ENCODE measurements at regions not wholly inside any gene's neighbourhood (a gene's known extent, or its start where the extent isn't known, plus 50 kb on each side); places are given as distances from the start of the nearest gene placed in this dataset.

- Histone ChIP-seq H3K9me3 (no peaks in the 10 kb centered on the region), H3K4me1 (peaks cover 3% of the 10 kb centered on the region; the same call in 1 of the 3 replicates), H3K27ac (no peak overlapping the region), H3K4me3 (no peak overlapping the region), H3K4me2 (no peak overlapping the region)
- WGBS (ENCODE audit: missing lambda C conversion rate), result 16% methylated on average over 2 of the region's 2 CpGs
- ATAC-seq (no peak), DNase-seq (ENCODE audit: low read depth in 1 of 2, low spot score in 1 of 2) (no peak), FAIRE-seq (no peak)
- ChIA-PET POLR2A (no interaction called here), CTCF (interaction anchor here (0.7 to 1.2 kb wide), 3 partner anchors 99 to 944 kb away, joined by 3 to 4 read pairs (median 4); no protein-coding TSS in a partner anchor)
- TF ChIP-seq ZNF302 (CRISPR knock-in tag; IDR thresholded peaks at IDR 0.05) (no peak), NFE2L2 (conservative IDR thresholded peaks at IDR 0.05; ENCODE audit: low read length) (no peak), TP53 (CRISPR knock-in tag; IDR thresholded peaks at IDR 0.05) (no peak), RFX5 (IDR thresholded peaks at IDR 0.05) (no peak), REST (IDR thresholded peaks at IDR 0.05) (no peak), EHF (CRISPR knock-in tag; IDR thresholded peaks at IDR 0.05) (no peak), ATOH8 (CRISPR knock-in tag; IDR thresholded peaks at IDR 0.05; ENCODE audit: low read depth) (no peak), KDM5A (IDR thresholded peaks at IDR 0.05) (no peak), ZFP36 (IDR thresholded peaks at IDR 0.05; ENCODE audit: borderline replicate concordance, partially characterized antibody) (no peak), ESRRA (IDR thresholded peaks at IDR 0.05; ENCODE audit: borderline replicate concordance, low read length) (no peak)
These were observed 477.9 kb upstream of the MIR17HG start for GRCh38 chr13:90869580-90869979.

- TF ChIP-seq JUNB (IDR thresholded peaks at IDR 0.05), result no peak
- no peak for TF ChIP-seq ZFP36 (IDR thresholded peaks at IDR 0.05; ENCODE audit: borderline replicate concordance, partially characterized antibody)
- TF ChIP-seq HEYL (CRISPR knock-in tag; IDR thresholded peaks at IDR 0.05), result no peak
- no peak for TF ChIP-seq HOXB13 (CRISPR knock-in tag; IDR thresholded peaks at IDR 0.05; ENCODE audit: low read depth)
- no peak for TF ChIP-seq HES2 (IDR thresholded peaks at IDR 0.05)
- TF ChIP-seq REST (IDR thresholded peaks at IDR 0.05), result no peak
- Histone ChIP-seq H3K4me2 (no peak overlapping the region), H3K9me3 (no peaks in the 10 kb centered on the region), H3K4me1 (peaks cover 2% of the 10 kb centered on the region; the same call in 1 of the 3 replicates), H3K4me3 (no peak overlapping the region), H3K27ac (no peak overlapping the region)
- 89% methylated on average over 4 of the region's 4 CpGs for WGBS (ENCODE audit: missing lambda C conversion rate)
- ATAC-seq (no peak), DNase-seq (ENCODE audit: low read depth in 1 of 2, low spot score in 1 of 2) (no peak), FAIRE-seq (no peak)
- ChIA-PET POLR2A (no interaction called here), CTCF (interaction anchor here (1.2 kb wide), 1 partner anchor 97 kb away, joined by 4 read pairs; no protein-coding TSS in a partner anchor)
These were observed 474.9 kb upstream of the MIR17HG start for GRCh38 chr13:90872491-90873025.
